ENCODE measurements at regions not wholly inside any gene's neighbourhood (a gene's known extent, or its start where the extent isn't known, plus 50 kb on each side); places are given as distances from the start of the nearest gene placed in this dataset.
A peak's percentile ranks its signal among the peaks of the same experiment; 100 is the strongest.

DNA sequence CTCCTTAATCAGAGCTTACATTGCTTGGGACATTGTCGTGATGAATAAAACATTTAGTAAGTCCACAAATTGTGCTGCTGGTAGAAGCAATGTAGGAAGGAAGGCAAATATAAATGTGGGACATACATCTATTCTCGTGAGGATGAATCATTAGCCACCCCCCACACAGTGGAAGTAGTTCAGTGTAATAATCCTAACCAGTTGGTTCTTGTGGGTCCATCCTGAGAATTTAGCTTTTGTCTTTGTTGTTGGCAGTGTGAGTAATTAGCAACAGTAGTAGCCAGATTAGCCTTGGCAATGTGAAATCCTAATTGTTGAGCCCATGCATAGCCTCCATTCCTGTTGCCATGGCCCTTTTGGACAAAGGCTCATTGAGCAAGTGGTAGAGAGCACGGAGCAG is 532.1 kb downstream of the FBXO15 start:
- Histone ChIP-seq H3K4me3 (no peak overlapping the region), H3K4me1 (no peaks in the 10 kb centered on the region), H3K9me3 (no peaks in the 10 kb centered on the region), H3K27me3 (no peaks in the 10 kb centered on the region), H3K36me3 (no peaks in the 10 kb centered on the region), H3K27ac (no peak overlapping the region)
- DNase-seq, result no peak
- TF ChIP-seq CTCF (IDR thresholded peaks at IDR 0.05), result no peak
- 61 to 72% methylated on average over 3 of the region's 3 CpGs for WGBS, 2 donors
- intact Hi-C loops (cut with DNase I), result no loop called here
- ATAC-seq, result no peak
- no peak for FAIRE-seq

DNA sequence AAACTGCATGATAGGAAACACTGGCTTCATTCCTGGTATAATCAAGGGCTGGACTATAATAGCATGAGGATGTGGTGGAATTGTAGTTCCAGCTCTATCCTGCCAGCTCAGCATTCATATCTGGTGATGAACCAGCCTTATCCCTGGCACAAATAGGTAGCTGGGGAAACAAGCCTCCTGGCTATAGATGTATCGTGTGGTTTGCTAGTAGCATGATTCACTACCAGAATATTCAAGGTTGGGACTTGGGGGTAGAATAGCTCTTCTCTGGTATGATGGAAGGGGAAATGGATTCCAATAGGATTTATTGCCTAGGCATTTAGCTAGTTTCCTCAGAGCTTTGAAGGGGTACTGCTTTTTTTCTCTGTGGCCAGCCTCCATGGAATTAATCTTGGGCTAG is 532.8 kb downstream of the FBXO15 start:
- Histone ChIP-seq H3K9me3 (no peaks in the 10 kb centered on the region), H3K27me3 (no peaks in the 10 kb centered on the region), H3K4me3 (no peak overlapping the region), H3K4me1 (no peaks in the 10 kb centered on the region), H3K27ac (no peak overlapping the region), H3K36me3 (no peaks in the 10 kb centered on the region)
- intact Hi-C loops (cut with DNase I), result no loop called here
- 59 to 85% methylated on average over 1 of the region's 1 CpG for WGBS, 2 donors
- no peak for TF ChIP-seq CTCF (IDR thresholded peaks at IDR 0.05)
- FAIRE-seq, result no peak
- no peak for DNase-seq
- ATAC-seq, result no peak

- Histone ChIP-seq H3K27me3 (no peaks in the 10 kb centered on the region), H3K36me3 (no peaks in the 10 kb centered on the region), H3K4me1 (no peaks in the 10 kb centered on the region), H3K4me3 (no peak overlapping the region), H3K27ac (no peak overlapping the region), H3K9me3 (no peaks in the 10 kb centered on the region)
- FAIRE-seq (no peak), DNase-seq (no peak), ATAC-seq (peak in 1 of 4 donors; percentile 31)
- WGBS, 2 donors, result 13 to 21% methylated on average over 1 of the region's 1 CpG
- TF ChIP-seq CTCF (IDR thresholded peaks at IDR 0.05), result no peak
- intact Hi-C loops (cut with DNase I), result no loop called here
Observed at GRCh38 chr18:73613706-73614340, 533.8 kb downstream of the FBXO15 start.

DNA sequence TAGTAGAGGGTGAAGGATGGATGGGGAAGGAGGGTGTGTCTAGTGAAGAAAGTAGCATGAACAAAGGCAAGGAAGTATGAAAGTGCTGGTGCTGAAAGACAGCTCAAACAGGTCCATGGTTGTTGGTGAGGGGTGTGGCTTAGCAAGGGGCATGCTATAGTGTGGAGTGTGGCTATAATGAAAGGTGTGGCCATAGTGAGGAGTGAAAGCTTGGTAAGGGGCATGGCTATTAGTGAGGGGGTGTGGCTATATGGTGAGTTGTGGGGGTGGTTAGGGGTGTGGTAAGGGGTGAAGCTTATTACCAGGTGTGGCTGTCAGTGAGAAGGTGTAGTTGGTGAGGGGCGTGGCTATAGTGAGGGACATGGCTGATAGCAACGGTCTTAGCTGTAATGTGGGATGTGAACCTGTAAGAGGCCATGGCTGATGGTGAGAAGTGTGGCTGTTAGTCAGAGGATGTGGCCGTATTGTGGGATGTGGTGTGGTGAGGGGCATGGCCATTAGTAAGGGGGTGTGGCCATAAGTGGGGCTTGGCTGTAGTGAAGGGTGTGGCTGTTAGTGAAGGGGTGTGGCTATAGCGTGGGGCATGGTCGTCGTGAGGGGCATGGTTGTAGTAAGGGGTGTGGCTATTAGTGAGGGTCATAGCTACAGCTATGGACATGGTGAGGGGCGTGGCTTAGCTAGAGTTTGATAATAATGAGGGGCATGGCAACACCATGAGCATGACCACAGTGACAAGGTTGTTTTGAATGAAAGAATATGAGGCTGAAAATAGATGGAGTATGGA is 549.6 kb downstream of the FBXO15 start:
- FAIRE-seq (no peak), ATAC-seq (no peak), DNase-seq (no peak)
- Histone ChIP-seq H3K4me3 (no peak overlapping the region), H3K27ac (no peak overlapping the region), H3K9me3 (no peaks in the 10 kb centered on the region), H3K4me1 (no peaks in the 10 kb centered on the region), H3K36me3 (no peaks in the 10 kb centered on the region), H3K27me3 (no peaks in the 10 kb centered on the region)
- intact Hi-C loops (cut with DNase I), result no loop called here
- WGBS, 2 donors, result 63 to 71% methylated on average over 7 of the region's 7 CpGs
- TF ChIP-seq CTCF (IDR thresholded peaks at IDR 0.05), result no peak

DNA sequence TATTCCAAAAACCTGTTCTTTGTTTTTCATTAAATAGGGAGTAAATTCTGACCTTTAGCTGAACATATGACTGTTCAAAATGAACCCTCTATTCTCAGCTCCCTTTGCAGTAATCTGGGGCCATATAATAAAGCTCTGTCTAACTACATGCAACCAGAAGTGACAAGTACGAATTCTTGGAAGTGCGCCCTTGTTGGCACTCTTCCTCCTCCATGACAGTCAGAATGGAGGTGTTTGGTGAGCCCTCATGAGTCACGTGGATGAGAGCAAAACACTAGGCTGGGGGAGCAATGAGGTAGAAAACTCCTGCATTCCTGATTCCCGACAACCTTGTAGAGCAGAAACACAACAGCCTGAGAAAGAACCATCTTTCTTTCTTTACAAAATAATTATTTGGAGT is 552.9 kb downstream of the FBXO15 start:
- ATAC-seq, result no peak
- peak in 1 of 6 donors; percentile 9 for DNase-seq
- FAIRE-seq, result no peak
- intact Hi-C loops (cut with DNase I), result no loop called here
- no peak overlapping the region for H3K4me3 ChIP-seq
- H3K36me3 ChIP-seq, result no peaks in the 10 kb centered on the region
- no peaks in the 10 kb centered on the region for H3K9me3 ChIP-seq
- WGBS, 2 donors, result 39 to 45% methylated on average over 4 of the region's 4 CpGs
- no peaks in the 10 kb centered on the region for H3K4me1 ChIP-seq
- no peak for TF ChIP-seq CTCF (IDR thresholded peaks at IDR 0.05)
- no peak overlapping the region for H3K27ac ChIP-seq
- H3K27me3 ChIP-seq, result no peaks in the 10 kb centered on the region
